GM21381 (cell line): ENCODE measurements at regions not wholly inside any gene's neighbourhood (a gene's known extent, or its start where the extent isn't known, plus 50 kb on each side); places are given as distances from the start of the nearest gene placed in this dataset.
"Not testable (repeated sequence)": the region's sequence is repeated elsewhere in the genome, so short reads cannot be mapped to it uniquely, and the experiment has no call there.

Source experiments
- ATAC-seq: cut with Tn5 transposase; IDR thresholded peaks from one replicate; pipeline ENCODE4 v1.9.1; 2021; ENCODE audit warnings: mild to moderate bottlenecking, moderate library complexity; ENCODE audit not compliant: unreplicated experiment

DNA sequence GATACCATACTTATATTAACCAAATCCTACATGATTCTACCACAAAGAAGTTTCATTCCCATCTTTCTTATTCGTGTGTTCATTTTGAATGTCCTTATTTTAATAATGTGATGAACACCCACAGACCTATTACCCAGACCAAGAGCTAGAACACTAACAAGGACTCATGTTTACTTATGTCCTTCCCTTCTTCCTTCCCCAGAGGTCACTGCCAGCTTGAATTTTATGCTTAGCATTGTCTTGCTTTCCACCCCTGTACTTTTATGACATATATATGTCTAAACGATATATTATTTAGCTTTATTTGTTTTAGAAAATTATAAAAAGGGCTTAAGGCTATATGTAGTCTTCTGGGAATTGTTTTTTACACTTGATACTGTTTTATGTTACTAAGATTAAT, 238.6 kb downstream of the LRIG3 start:
- ATAC-seq = no peak

DNA sequence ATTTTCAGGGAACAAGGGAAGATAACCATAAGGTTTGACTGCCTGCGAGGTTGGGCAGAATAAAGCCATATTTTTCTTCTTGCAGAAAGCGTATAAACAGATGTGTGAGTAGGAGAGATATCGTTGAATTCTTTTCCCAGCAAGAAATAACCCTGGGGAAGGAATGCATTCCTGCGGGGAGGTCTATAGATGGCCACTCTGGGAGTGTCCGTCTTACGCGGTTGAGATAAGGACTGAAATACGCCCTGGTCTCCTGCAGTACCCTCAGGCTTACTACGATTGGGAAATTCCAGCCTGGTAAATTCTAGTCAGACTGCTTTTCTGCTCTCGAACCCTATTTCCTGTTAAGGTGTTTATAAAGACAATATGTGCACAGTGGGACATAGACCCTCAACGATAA, 225.0 kb downstream of the LRIG3 start:
- no peak for ATAC-seq

DNA sequence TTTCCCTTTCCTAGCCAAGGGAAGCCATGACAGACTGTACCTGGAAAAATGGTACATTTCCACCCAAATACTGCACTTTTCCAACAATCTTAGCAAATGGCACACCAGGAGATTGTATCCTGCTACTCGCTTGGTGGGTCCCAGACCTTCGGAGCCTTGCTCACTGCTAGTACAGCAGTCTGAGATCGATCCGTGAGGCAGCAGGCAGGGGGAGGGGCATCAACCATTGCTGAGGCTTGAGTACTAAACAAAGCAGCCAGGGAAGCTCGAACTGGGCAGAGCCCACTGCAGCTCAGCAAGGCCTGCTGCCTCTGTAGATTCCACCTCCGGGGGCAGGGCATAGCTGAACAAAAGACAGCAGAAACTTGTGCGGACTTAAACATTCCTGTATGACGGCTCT, 218.8 kb downstream of the LRIG3 start:
- no peak for ATAC-seq

DNA sequence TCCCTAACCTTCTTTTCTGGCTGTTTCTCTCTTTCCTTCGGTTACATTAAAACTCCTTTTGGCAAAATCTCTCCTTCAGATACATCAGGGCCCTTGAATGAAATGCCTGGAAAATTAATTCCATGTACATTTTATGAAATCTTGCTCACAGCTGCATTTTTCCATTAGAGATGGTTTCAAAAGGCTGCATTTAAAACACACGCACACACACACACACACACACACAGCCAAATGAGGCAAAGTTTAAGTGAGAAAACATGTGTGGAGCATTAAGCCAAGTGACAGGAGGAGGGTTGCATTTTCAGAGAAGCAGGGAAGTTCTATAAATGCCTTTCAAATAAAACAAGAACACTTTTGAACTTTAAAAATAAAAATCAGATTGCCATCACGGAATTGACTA, 216.4 kb downstream of the LRIG3 start:
- no peak for ATAC-seq

DNA sequence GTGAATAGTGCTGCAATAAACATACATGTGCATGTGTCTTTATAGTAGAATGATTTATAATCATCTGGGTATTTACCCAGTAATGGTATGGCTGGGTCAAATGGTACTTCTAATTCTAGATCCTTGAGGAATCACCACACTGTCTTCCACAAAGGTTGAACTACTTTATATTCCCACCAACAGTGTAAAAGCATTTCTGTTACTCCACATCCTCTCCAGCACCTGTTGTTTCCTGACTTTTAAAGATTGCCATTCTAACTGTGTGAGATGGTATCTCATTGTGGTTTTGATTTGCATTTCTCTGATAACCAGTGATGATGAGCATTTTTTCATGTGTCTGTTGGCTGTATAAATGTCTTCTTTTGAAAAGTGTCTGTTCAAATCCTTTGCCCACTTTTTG, 215.5 kb downstream of the LRIG3 start:
- ATAC-seq = not testable (repeated sequence)

DNA sequence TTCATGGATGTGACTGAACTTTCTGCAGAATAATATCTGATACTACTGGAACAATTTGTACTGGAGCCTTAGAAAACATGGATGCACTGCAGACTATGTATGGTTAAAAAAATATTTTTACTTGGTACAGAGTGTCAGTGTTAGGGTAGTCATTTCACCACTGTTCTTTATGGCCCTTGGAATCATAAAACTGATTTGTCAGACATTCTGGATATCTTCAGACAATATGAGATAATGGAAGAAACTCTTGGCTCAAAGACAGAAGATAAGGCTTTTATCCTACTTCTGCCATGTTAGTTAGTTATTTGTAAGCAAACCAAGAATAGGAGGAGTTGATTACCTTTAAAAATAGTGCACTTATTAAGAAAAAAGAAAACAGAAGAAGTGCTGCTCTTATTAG, 209.4 kb downstream of the LRIG3 start:
- ATAC-seq = no peak

DNA sequence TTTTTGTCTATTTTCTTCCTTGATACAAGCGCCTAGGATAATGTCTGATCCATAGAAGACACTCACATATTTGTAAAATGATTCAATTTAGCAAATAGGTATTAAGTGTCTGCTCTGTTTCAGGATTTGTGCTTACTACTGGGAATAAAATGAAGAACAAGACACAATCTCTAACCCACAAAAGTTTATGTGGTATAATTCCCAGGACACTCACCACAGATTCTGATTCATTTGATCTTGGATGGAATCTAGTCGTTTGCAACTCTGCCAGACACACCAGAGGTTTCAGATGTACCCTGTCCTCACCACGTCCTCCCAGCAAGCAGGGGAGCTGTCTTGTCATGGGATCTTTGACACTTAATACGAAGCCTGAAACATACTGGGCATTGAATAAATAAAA, 208.3 kb downstream of the LRIG3 start:
- ATAC-seq = no peak

DNA sequence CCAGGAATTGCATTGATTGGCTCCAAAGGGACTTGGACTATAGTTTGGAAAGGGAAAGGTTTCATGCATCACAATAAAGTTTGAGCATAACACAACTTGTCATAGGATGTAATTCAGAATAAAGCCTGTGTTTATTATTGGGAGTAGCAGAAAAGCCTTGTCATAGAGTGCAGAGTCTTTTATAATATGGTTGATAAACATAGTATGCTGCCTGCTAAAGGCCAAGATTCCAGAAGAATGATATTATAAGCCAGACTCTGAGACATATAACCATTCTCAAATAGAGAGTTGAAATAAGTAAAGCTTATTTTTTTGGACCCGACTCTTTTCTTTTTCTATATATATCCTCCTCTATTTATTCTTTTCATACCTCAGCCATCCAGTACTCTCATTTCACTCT, 207.3 kb downstream of the LRIG3 start:
- no peak for ATAC-seq

DNA sequence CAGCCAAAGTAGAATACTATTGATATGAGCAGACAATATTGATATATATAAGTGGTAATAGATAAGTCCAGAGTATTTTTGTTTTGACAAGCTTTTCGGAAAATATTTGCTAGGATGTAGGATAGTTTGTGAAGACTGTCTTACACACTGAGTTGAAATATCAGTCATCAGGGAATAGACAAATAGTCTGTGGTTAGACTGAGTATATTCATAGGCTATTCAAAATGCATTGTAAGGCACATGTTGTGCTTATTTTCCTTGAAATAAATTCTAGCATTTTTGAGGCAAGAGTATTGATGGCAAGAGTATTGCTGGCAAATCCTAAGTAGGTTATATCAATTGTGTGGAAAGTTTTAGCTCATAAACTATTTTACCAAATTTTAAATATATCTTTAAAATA, 201.1 kb downstream of the LRIG3 start:
- no peak for ATAC-seq

DNA sequence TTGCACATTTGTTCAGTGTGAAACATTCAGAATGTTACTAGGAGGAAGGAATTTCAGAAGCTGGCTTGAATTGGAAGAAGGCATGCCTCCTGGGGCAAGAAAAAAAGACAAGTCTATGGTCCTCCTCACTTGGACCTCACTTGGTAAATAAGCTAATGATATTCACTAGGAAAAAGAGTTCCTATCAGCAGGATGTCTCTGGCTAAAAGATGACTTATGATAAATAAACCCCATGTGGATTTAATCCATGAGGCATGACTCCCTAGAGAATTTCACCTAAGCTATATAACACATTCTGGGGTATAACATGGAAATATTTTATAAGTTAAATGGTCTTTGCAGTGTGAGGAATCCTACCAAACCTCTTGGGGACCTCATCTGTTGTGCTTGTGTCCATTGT, 199.9 kb downstream of the LRIG3 start:
- no peak for ATAC-seq

DNA sequence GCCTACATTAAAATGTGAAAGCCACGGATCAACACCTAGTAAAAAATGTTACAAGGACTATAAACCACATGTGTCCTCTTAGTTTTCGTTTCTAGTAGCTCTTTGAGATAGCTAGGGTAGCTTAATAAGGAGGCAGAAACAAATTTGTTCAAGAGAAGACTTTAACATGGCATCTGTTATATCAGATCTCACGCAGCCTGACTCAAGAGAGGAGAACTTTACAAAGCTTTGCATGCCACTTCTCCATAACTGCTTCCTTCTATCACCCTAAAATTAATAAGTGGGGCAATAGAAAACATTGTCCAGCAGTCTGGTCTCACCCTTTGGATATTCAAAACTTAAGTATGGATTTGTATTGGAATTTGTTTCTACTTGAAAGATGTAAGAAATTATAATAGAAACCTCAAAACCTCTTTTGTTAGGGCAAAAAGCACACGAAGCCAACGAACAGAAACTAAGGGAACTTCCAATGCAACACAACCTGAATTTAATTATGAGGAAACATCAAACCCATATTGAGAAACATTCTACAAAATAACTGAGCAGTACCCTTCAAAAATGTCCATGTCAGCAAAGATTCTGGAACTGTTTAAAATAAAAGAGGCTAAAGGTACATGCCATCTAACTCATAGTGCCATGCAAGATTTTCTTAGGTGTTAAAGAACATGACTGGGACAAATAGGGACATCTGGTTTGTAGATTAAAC, 194.8 kb downstream of the LRIG3 start:
- no peak for ATAC-seq

DNA sequence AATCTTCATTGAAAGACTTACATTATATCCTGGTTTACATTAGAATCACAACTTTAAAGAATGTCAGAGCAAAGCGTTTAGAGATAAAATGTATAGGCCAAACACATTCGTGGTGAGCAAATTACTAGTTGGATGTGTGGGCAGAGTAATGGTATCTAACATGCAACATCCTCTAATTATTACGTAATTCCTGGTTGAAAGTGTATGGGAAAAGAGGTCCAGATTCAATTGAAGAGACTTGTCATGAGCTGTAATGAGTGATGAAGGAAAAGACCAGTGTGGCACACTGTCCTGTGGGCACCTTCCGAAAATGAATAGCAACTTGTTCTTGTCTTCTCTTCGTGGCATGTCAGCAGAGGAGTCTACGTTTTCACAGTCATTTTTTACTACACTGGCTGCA, 192.8 kb downstream of the LRIG3 start:
- ATAC-seq = no peak

DNA sequence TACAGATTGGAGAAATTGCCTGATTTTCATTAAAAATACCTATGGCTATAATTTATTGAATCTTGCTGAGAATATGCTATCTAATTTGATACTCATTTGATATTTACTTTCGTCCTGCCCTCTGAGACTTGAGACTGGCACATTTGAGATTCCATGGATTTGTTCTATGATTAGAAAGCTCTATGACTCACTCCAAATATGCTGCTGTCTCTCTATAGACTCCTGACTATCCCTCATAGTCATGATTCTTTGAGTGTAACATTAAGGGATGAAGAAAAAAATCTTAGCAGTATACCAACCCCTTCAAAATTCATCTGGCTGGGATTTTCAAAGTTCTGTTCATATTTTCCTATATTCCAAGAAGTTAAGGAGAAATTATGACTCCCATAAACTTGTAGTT, 191.9 kb downstream of the LRIG3 start:
- no peak for ATAC-seq

DNA sequence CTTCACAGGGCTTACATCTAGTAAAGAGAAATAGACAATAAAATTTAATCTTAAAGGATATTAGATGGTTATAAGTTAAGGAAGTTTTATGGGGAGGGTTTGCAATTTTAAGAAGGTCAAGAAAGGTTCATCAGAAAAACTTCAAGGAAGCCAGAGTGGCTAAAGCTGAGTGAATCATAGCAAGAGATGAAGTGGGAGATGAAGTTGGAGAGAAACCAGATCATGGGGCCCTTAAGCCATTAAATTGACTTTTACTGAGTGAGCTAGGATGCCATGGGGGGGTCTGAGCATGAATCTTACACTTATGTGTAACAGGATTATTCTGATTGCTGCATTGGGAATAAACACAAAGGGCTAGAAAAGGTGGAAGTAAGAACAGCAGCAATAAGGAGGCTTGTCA, 189.2 kb downstream of the LRIG3 start:
- ATAC-seq = no peak

DNA sequence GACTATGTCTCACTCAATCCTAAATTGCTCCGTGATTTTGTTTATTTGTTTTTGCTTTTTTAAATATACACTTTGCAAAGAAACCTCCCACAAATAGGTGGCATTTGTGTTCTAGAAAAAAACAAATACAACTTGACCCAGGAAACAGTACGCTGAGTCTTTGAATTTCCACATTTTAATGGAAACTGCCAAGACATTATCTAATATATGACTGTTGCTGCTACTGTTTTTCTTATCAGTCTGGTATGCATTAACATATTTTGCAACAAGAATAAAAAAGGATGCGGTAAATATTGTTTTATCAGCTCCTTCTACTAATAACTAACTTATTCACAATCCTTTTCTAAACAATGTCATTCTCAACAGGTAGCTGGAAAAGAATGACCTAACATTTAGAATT, 187.4 kb downstream of the LRIG3 start:
- no peak for ATAC-seq

DNA sequence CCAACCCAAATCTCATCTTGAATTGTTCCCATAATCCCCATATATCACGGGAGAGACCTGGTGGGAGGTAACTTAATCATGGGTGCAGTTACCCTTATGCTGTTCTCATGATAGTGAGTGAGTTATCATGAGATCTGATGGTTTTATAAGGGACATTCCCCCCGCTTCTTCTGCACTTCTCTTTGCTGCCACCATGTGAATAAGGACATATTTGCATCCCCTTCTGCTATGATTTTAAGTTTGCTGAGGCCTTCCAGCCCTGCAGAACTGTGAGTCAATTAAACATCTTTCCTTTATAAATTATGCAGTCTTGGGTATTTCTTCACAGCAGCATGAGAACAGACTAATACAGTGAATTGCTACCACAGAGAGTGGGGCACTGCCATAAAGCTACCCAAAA, 179.1 kb downstream of the LRIG3 start:
- no peak for ATAC-seq

DNA sequence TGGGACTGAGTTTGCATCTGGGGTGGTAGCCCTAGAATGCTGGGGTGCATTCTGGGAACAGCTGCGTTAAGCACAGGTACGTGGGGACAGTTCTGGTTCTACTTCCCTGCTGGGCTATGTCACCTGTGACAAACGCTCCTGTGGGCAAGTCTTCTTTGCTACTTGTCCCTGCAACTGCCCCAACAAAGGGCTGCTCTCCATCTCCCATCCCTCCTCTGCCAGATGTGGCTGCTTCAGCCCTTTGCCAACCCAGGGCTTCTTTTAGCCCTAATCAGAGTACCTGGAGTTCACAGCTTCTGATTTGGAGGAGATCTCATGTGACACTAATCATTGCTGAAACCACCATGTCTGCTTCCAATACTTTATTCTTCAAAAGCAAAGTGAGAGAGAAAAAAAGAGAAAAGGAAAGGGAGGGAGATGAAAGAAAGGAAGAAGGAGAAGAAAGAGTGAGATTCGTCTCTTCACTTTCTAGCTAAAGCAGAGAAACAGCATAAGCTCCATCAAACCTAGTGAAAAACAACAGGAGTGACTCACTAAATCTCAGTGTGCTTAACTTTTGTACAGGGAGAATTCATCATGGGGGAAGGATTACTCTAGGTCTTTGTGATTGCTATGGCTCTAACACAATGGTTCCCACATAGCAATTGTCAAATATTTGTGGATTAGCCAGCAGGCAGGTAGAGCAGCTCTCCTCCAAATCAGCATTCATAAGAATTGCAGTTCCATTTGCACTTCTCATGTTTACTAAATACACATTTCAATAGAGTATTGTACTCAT, 174.8 kb downstream of the LRIG3 start:
- ATAC-seq = no peak

DNA sequence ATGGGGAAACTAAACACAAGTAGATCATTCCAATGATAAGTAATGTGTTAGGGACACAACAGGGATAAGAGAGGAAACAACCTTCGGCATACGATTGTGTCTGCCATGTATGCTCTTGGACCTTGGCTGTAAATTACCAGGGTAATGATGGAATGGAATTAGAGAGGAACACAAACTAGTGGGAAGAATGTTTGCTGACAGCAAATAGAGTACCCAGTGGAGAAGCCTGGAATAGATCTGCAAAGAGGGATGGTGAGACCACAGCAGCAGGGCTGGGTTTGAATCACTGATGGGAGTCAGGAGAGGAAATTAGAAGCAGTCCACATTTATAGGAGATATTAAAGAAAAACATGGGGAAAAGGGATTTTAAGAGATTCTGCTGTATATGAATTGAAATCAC, 172.8 kb downstream of the LRIG3 start:
- ATAC-seq = no peak

DNA sequence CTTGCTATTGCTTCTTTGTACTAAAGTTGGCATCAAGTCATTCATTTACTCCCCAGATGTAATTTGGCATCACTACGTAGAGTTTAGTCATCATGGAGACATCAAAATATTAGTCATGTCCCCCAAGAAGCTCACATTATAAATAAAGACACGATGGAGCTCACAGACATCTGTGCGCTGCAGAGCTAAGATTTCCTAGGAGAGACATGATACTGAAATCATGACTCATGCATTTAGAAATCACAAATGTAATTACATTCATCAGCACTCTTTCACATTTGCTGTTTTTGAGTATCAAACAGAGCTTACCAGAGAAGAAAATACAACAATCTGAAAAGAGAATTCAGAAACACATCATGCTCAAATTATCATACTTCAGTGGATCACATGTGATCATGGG, 169.8 kb downstream of the LRIG3 start:
- ATAC-seq = no peak

DNA sequence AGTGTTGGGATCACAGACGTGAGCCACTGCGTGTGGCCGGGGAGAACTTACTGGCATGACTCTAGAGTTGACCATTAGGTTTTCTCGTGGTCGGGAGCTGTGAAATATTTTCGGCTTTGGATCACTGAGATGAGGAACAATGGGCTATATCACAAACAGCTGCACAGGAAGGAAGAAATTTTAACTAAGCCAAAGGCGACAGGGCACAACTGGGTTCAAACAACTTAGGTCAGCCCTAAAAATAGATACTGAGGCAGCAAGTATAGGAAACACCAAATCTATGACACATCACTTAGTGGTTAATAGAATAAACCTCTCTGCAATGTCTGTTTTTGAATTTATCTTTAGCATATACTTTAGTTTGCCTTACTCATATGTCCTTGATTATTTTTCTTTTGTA, 162.9 kb downstream of the LRIG3 start:
- no peak for ATAC-seq

DNA sequence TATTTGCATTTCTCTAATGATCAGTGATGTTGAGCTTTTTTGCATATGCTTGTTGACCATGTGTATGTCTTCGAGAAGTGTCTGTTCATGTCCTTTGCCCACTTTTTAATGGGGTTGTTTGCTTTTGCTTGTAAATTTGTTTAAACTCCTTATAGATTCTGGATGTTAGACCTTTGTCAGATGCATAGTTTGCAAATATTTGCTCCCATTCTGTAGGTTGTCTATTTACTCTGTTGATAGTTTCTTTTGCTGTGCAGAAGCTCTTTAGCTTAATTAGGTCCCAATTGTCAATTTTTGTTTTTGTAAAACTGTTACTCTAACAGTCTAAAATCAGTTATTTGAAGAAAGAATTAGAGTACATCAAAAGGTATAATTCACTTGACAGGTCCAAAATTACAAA, 160.6 kb downstream of the LRIG3 start:
- not testable (repeated sequence) for ATAC-seq

DNA sequence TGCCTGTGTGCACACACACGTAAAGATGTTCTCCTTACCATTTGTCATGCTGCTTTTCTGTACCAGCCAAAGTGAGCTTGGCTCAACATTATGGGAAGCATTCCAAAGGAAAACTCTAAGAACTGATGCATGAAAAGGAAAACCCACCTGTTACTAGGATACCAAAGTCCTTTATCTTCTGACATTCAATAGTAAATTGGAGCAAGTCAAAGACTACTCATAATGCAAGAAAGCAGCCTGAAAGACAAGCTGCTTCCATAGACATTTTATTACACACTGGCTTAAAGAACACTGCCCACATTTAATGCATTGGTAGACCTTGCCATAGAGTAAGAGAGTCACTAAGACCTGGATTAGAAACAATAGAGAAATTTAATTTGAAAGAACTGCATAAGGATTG, 159.0 kb downstream of the LRIG3 start:
- no peak for ATAC-seq
